Neutrophil (primary cell): ENCODE measurements at regions not wholly inside any gene's neighbourhood (a gene's known extent, or its start where the extent isn't known, plus 50 kb on each side); places are given as distances from the start of the nearest gene placed in this dataset.

Experiments
- H3K27ac ChIP-seq: fragments of 200-600 bp; sonication (generic); 2 replicates; pipeline ENCODE4 v1.5.1; 2016; ENCODE audit warnings: mild to moderate bottlenecking, moderate library complexity
- H3K27me3 ChIP-seq: fragments of 200-600 bp; sonication (generic); 2 replicates; pipeline ENCODE4 v1.6.0; 2016; ENCODE audit warnings: mild to moderate bottlenecking
- H3K36me3 ChIP-seq: fragments of 200-600 bp; sonication (generic); 2 replicates; pipeline ENCODE4 v1.5.1; 2017
- H3K4me1 ChIP-seq, 2 experiments: fragments of 200-600 bp in 1 of 2; sonication (generic) in 1 of 2; 1 replicate in 1 of 2; 2 replicates in 1 of 2; pipeline versions ENCODE4 v1.5.1 to v1.6.1; 2013 to 2016; ENCODE audit warnings: low read depth in 1 of 2, low read length in 1 of 2, mild to moderate bottlenecking in 1 of 2, moderate library complexity in 1 of 2; ENCODE audit not compliant: control insufficient read depth in 1 of 2, insufficient read depth in 1 of 2
- H3K4me3 ChIP-seq, 2 experiments: fragments of 200-600 bp in 1 of 2; sonication (generic) in 1 of 2; 1 replicate in 1 of 2; 2 replicates in 1 of 2; pipeline ENCODE4 v1.5.1; 2013 to 2016; ENCODE audit warnings: low read depth in 1 of 2, low read length in 1 of 2, mild to moderate bottlenecking in 1 of 2, moderate library complexity in 1 of 2
- H3K9me3 ChIP-seq: fragments of 200-600 bp; sonication (generic); 2 replicates; pipeline ENCODE4 v1.5.1; 2016
- TF ChIP-seq, protein P1 (sequence below): fragments of 200-600 bp; sonication (generic); IDR thresholded peaks from 2 replicates; pipeline ENCODE4 v1.5.1; 2016; ENCODE audit warnings: antibody characterized with exemption

DNA sequence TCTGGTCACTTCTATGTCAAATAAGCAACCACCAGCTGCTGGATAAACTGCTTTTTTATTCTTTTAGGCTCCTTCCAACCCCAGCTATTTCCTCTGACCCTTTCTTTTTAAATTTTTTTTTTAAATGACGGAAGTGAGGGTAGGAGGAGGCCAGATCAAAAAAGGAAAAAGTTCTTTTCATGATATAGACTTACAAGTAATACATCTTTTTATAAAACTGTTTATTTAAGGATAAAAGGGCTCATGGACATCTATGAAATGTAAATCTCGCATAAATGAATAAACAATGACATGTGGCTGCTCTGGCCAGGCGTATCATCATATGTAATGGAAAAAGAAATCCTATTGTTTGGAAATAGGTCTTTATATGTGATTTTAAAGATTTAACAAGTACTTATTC lies 169.0 kb upstream of the ATP2B1 start:
- no peaks in the 10 kb centered on the region for H3K4me1 ChIP-seq
- H3K27ac ChIP-seq, result no peak overlapping the region
- no peaks in the 10 kb centered on the region for H3K36me3 ChIP-seq
- no peaks in the 10 kb centered on the region for H3K9me3 ChIP-seq
- no peak overlapping the region for H3K4me3 ChIP-seq
- TF ChIP-seq, protein P1, sequence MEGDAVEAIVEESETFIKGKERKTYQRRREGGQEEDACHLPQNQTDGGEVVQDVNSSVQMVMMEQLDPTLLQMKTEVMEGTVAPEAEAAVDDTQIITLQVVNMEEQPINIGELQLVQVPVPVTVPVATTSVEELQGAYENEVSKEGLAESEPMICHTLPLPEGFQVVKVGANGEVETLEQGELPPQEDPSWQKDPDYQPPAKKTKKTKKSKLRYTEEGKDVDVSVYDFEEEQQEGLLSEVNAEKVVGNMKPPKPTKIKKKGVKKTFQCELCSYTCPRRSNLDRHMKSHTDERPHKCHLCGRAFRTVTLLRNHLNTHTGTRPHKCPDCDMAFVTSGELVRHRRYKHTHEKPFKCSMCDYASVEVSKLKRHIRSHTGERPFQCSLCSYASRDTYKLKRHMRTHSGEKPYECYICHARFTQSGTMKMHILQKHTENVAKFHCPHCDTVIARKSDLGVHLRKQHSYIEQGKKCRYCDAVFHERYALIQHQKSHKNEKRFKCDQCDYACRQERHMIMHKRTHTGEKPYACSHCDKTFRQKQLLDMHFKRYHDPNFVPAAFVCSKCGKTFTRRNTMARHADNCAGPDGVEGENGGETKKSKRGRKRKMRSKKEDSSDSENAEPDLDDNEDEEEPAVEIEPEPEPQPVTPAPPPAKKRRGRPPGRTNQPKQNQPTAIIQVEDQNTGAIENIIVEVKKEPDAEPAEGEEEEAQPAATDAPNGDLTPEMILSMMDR, result no peak
- no peaks in the 10 kb centered on the region for H3K27me3 ChIP-seq

DNA sequence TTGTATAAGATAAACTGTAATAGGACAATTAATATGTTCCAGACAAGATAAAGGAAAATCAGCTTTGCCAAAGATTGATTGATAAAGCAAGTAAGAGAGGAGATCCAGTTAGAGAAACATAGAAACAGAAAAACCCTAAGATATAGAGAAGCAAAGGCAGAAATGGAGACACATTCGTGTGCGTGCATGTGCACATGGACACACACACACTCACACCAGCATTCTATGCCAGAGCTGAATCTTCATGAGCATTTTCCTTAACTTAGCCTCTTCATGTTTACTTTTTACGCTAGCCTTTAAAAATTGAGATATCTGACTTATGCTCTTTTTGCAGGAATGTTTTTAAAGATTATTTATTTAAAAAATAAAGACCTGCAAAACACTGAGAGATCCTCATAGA lies 168.5 kb upstream of the ATP2B1 start:
- H3K27ac ChIP-seq, result no peak overlapping the region
- no peaks in the 10 kb centered on the region for H3K4me1 ChIP-seq
- H3K9me3 ChIP-seq, result no peaks in the 10 kb centered on the region
- H3K27me3 ChIP-seq, result no peaks in the 10 kb centered on the region
- H3K36me3 ChIP-seq, result no peaks in the 10 kb centered on the region
- no peak overlapping the region for H3K4me3 ChIP-seq
- TF ChIP-seq, protein P1, result no peak

DNA sequence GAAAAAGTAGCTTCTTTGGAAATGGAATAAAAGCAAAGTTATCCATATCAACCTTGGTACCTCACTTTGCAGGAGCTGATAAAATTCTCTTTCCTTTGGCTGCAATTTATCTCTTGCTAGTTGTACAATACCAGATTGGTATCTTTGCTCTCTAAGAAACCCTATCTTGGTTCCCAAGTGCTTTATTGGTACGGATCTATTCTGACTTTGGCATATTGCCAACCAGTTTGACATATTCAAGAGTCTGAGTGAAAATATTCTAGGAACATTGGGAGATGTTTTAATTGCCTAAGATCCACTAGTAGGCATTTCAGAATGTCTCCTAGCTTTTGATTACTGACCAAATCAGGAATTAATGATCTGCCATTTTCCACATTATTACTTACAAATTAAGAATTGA lies 167.2 kb upstream of the ATP2B1 start:
- H3K36me3 ChIP-seq, result no peaks in the 10 kb centered on the region
- H3K27me3 ChIP-seq, result no peaks in the 10 kb centered on the region
- H3K4me1 ChIP-seq, result no peaks in the 10 kb centered on the region
- no peaks in the 10 kb centered on the region for H3K9me3 ChIP-seq
- TF ChIP-seq, protein P1, result no peak
- no peak overlapping the region for H3K27ac ChIP-seq
- no peak overlapping the region for H3K4me3 ChIP-seq

DNA sequence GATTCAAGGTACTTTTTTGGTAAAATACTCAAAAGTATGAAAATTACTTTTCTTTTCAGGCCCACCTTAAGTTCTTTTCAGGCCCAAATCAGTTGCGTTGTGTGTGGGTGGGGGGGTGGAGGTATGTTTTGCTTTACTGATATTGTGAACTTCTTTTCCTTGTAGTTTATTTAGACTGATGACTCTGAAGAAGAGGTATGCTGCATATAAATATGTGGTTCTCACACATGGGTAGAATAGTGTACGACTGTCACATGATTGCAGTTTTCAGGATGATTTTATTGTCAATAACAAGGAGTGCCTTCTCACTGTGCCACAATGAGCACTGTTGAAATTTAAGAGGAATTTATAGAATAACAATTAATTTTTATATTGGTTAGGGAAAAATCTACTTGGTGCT lies 166.6 kb upstream of the ATP2B1 start:
- TF ChIP-seq, protein P1, result no peak
- H3K9me3 ChIP-seq, result no peaks in the 10 kb centered on the region
- H3K27me3 ChIP-seq, result no peaks in the 10 kb centered on the region
- H3K27ac ChIP-seq, result no peak overlapping the region
- no peaks in the 10 kb centered on the region for H3K4me1 ChIP-seq
- H3K4me3 ChIP-seq, result no peak overlapping the region
- H3K36me3 ChIP-seq, result no peaks in the 10 kb centered on the region

DNA sequence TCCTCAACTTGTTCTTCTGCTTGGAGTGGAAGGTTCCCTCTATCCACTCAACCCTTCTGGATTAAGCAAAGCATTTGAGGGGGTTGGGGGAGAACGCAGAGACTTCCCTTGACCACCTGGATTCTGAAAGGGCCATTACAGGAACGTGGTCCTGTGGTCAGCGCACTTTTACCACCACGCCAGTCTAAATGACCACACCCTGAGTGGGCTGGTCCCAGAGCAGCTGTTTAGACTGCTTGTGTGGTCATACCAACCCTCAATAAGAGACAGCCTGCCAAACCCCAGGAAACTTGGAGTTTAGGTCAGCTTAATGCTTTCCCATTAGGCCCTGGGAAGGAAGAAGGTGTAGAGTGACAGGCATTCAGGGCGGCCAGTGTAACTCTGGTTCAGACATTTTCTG lies 165.5 kb upstream of the ATP2B1 start:
- Histone ChIP-seq H3K27me3 (no peaks in the 10 kb centered on the region), H3K4me1 (no peaks in the 10 kb centered on the region), H3K4me3 (no peak overlapping the region), H3K36me3 (no peaks in the 10 kb centered on the region), H3K27ac (no peak overlapping the region), H3K9me3 (no peaks in the 10 kb centered on the region)
- TF ChIP-seq, protein P1, result no peak

DNA sequence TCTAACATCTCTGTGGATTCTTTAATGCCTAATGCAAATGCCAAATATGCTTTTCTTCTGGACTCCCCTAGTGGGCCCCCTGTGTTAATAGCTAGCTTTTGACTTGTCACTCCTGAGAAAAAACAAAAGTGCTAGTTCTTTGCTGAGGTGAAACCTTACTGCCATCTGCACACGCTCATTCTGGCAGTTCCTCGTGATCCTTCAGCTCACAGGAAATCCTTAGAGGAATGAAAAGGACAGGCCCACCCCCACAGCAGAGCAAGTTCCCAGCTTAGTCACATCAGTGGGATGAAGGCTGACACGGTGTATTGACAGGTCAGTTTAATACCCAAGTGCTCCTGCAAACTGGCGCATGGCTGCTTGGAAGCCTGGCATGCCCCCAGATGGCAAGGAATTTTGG lies 165.1 kb upstream of the ATP2B1 start:
- no peaks in the 10 kb centered on the region for H3K4me1 ChIP-seq
- TF ChIP-seq, protein P1, result no peak
- H3K9me3 ChIP-seq, result no peaks in the 10 kb centered on the region

More for the DNA sequence above, 165.1 kb upstream of the ATP2B1 start:
- Histone ChIP-seq H3K27me3 (no peaks in the 10 kb centered on the region), H3K4me3 (no peak overlapping the region), H3K36me3 (no peaks in the 10 kb centered on the region), H3K27ac (no peak overlapping the region)
